Epithelial cell of esophagus (primary cell): ENCODE measurements at regions not wholly inside any gene's neighbourhood (a gene's known extent, or its start where the extent isn't known, plus 50 kb on each side); places are given as distances from the start of the nearest gene placed in this dataset.

ENCODE experiments used
- DNase-seq: peaks from one replicate; pipeline ENCODE4 v3.0.0; 2010; ENCODE audit warnings: low read depth
- H3K4me3 ChIP-seq: 2 replicates; pipeline ENCODE4 v1.5.1; 2011; ENCODE audit warnings: mild to moderate bottlenecking, low read length, control low read depth
- CTCF ChIP-seq: IDR thresholded peaks from 2 replicates; pipeline ENCODE4 v1.5.1; 2011; ENCODE audit warnings: low read depth, mild to moderate bottlenecking, low read length, control low read depth, inconsistent platforms; ENCODE audit not compliant: insufficient read depth; ENCODE audit errors: missing control alignments

GRCh38 chr6:94417363-94417762, 998.0 kb upstream of the EPHA7 start:
- no peak for DNase-seq
- H3K4me3 ChIP-seq: no peak overlapping the region
- TF ChIP-seq CTCF: no peak

- TF ChIP-seq CTCF: no peak
- no peak for DNase-seq
- no peak overlapping the region for H3K4me3 ChIP-seq
Measured at GRCh38 chr6:94414041-94414440, 994.7 kb upstream of the EPHA7 start.

DNA sequence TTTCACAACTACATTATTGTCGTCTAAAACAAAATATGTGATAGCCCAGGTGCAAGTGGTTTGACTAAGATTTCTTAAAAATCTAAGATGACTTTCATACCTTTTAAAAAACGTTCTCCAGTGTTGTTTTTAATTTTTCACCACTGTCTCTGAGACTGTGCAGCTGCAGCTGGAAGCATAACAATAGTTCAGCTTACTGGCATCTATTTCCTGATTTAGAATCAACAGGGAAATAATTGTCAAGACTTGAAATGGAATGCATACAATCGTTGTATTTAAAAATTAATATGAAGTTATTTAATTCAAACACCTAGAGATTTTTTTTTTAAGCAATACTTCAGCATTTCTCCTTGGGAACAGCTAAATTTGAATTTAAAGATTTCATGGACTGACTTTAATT, 982.0 kb upstream of the EPHA7 start:
- TF ChIP-seq CTCF: no peak
- DNase-seq: no peak
- H3K4me3 ChIP-seq: no peak overlapping the region

GRCh38 chr6:94394822-94395221, 975.5 kb upstream of the EPHA7 start:
- no peak overlapping the region for H3K4me3 ChIP-seq
- no peak for DNase-seq
- no peak for TF ChIP-seq CTCF

DNA sequence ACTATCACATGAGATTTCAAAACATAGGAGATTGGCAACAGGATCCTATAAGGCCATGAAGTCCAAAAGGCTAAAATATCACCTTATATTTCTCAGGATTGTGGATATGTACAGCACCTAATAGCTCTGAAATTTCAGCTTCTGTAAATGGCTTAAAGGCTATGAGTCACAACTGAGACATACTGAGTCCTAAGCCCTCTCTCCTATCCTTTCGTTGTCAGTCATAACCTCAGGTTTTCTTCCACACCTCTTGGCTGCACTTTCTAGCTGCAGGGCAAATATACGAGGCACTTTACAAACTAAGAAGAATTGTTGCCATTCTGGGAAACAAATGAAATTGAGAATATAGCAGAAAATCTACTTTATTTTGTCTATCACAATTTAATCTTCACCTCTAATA, 969.9 kb upstream of the EPHA7 start:
- H3K4me3 ChIP-seq: no peak overlapping the region

DNA sequence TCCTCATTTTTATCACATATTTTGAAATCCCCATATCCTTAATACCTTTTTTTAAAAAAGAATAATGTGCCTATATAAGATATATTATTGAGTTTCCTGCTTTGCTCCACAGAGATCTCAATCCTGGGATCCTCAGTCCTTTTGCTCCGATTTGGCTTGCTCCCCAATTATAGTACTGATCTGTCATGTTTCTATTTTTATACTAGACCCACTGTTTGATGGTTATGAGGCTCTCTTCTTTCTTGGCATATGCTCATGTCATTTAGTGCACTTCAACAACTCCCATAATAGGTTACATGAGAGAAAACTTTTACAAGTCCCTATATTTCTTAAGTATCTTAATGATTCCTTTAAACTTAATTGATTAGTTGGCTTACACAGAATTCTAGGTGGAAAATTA, 958.5 kb upstream of the EPHA7 start:
- TF ChIP-seq CTCF: no peak
- H3K4me3 ChIP-seq: no peak overlapping the region
- DNase-seq: no peak

More for the DNA sequence above, 969.9 kb upstream of the EPHA7 start:
- TF ChIP-seq CTCF: no peak
- DNase-seq: peak; percentile 75

- no peak for DNase-seq
- no peak overlapping the region for H3K4me3 ChIP-seq
- TF ChIP-seq CTCF: no peak
Measured at GRCh38 chr6:94376876-94377275, 957.5 kb upstream of the EPHA7 start.
